GM12891 (cell line): ENCODE measurements at regions not wholly inside any gene's neighbourhood (a gene's known extent, or its start where the extent isn't known, plus 50 kb on each side); places are given as distances from the start of the nearest gene placed in this dataset.

Experiments used
- PAX5 ChIP-seq: IDR thresholded peaks from 2 replicates; pipeline ENCODE4 v1.6.1; 2011; ENCODE audit warnings: low read length, moderate library complexity, mild to moderate bottlenecking; ENCODE audit not compliant: insufficient read depth, severe bottlenecking
- POLR2A ChIP-seq: IDR thresholded peaks from 2 replicates; pipeline ENCODE4 v1.6.1; 2011; ENCODE audit warnings: low read depth, low read length, control low read depth
- POLR2AphosphoS5 ChIP-seq: IDR thresholded peaks from 2 replicates; pipeline ENCODE4 v1.6.1; 2011; ENCODE audit warnings: low read depth, low read length, control low read depth
- POU2F2 ChIP-seq: IDR thresholded peaks from 2 replicates; pipeline ENCODE4 v1.6.1; 2011; ENCODE audit warnings: low read depth, mild to moderate bottlenecking, control low read depth, low read length, moderate library complexity
- SPI1 ChIP-seq: IDR thresholded peaks from 2 replicates; pipeline ENCODE4 v1.6.1; 2011; ENCODE audit warnings: low read depth, low read length, control low read depth
- TAF1 ChIP-seq: IDR thresholded peaks from 2 replicates; pipeline ENCODE4 v1.6.1; 2011; ENCODE audit warnings: low read depth, low read length, control low read depth

- TF ChIP-seq POLR2A (no peak), POLR2AphosphoS5 (no peak), TAF1 (no peak), SPI1 (no peak), POU2F2 (no peak), PAX5 (no peak)
Measured at GRCh38 chr2:142504754-142505153, 372.7 kb upstream of the KYNU start.
